ENCODE measurements at regions not wholly inside any gene's neighbourhood (a gene's known extent, or its start where the extent isn't known, plus 50 kb on each side); places are given as distances from the start of the nearest gene placed in this dataset.
"Not testable (repeated sequence)": the region's sequence is repeated elsewhere in the genome, so short reads cannot be mapped to it uniquely, and the experiment has no call there.

- not testable (repeated sequence) for TF ChIP-seq TAF1 (IDR thresholded peaks at IDR 0.05; ENCODE audit: borderline replicate concordance, low read depth, low read length); POLR2A (IDR thresholded peaks at IDR 0.05; ENCODE audit: low read depth, low read length); POLR2AphosphoS5 (IDR thresholded peaks at IDR 0.05; ENCODE audit: low read depth, low read length)
These were observed 400.9 kb upstream of the FGF16 start for GRCh38 chrX:77046180-77046810.
